ENCODE measurements at regions not wholly inside any gene's neighbourhood (a gene's known extent, or its start where the extent isn't known, plus 50 kb on each side); places are given as distances from the start of the nearest gene placed in this dataset.

DNA sequence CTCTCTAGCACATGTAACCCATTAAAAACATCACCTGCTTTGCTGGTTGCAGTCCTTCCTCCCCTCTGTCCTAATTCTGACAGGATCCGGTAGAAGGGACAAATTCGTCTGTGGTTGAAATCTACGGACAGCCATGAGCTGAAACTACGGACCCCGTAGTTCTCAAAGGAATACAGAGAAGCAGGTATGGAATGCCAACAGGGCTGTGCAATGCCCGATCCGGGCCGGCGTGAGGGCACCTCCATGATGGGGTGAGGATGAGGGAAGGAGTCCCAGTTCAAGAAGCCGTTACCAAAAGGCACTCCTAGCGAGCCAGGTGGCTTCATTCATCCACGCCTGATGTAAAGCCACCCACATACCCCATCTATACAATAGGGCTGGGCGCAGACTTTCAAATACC is 160.0 kb upstream of the NSMCE3 start:
- no peak for DNase-seq (ENCODE audit: low read depth)

DNA sequence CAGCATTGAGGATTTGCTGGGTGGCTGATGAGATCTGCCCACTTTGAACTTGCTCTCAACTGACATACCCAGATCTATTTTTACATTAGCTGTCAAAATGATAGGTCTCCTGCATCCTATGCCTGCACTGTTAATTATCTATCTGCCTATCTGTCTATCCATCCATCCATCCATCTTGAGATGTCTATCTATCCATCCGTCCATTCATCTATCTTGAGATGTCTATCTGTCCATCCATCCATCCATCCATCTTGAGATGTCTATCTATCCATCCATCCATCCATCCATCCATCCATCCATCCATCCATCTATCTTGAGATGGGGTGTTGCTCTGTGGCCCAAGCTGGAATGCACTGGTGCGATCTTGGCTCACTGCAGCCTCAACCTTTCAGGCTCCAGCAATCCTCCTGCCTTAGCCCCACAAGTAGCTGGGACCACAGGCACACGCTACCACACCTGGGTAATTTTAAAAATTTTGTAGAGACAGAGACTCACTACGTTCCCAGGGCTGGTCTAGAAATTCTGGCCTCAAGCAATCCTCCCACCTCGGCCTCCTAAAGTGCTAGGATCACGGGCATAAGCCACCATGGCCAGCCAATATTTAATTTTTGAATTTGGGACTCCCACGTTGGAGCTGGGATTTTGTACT is 159.4 kb upstream of the NSMCE3 start:
- DNase-seq (ENCODE audit: low read depth), result no peak

DNA sequence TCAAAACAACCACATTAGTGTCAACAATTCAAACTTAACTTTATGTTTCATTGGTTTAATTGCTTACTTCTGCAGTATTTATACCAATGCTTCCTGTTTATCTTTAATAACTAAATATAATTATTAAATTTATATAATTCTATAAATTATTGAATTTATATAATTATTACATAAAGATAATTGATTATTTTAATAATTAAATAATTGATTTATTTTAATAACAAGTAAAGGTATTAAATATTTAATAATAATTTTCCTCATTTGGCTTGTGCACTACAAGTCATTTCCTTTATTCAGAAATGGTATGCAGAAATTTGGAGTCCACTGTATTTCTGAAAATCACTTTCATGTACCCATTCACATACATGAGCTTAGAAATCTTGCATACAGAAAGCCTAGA is 156.2 kb upstream of the NSMCE3 start:
- DNase-seq (ENCODE audit: low read depth), result no peak

DNA sequence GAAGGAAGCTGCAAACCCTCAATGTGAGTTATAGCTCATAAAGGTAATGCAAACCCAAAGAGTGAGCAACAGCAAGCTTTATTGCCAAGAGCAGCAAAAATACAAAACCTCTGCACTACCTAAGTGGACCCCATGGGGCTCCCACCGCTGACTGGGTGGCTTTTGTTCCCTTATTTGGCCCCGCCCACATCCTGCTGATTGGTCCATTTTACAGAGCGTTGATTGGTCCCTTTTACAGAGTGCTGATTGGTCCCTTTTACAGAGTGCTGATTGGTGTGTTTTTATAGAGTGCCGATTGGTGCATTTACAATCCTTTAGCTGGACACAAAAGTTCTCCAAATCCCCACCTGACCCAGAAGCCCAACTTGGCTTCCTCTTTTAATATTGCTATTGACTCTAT is 154.5 kb upstream of the NSMCE3 start:
- DNase-seq (ENCODE audit: low read depth), result no peak

DNA sequence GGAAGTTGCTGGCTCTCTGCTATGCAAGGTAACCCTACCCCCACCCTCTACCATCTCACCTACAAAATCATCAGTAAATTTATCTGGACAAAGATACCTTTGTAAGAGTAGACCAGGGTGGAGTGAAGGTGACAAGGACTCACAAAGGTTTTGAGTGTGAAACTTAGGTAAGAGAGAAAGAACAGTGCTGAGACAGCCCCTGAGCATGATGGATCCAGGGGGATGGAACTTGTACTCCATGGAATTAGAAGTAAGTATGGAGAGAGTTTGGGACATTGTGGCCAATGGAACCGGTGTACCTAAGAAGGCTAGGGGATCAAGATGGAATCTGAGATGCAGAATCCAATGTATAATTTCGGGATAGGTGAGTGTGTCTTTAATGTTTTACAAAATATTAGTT is 153.0 kb upstream of the NSMCE3 start:
- no peak for DNase-seq (ENCODE audit: low read depth)

DNA sequence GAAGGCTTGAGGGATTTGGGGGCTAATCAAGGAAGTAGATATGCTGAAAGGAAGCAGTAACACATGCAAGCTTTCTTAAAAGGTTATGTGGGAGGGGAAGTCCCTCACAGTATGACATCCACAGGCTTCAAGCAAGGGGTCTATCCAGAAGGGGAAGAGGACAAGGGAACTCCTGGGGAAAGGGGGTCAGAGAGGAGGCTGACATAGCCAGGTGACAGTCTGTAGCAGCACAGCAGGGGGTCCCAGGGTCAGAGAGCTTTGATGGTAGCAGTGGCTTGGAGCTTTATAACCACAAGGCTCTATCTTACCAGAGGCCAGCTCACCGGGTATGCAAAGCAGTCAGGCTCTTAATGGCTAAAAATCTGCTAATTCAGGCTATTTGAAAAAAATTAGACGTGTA is 150.6 kb upstream of the NSMCE3 start:
- no peak for DNase-seq (ENCODE audit: low read depth)

DNA sequence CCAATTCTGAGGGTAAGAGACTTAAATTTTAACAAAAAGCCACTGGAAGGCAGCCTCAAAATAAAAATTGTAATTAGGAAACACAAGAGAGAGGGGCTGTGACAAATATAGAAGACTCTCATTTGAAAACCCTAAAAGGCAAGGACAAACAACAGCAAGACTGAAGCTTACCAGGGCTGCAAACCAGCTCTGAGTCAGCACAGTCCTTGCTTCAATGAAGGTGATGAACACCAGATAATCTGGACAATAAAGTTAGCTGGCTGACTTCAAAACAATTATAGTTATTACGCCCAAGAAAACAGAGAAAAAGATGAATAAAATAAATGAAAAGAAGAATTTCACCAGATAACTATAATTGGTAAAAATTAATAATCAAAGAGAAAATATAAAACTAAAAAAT is 149.3 kb upstream of the NSMCE3 start:
- DNase-seq (ENCODE audit: low read depth), result no peak

DNA sequence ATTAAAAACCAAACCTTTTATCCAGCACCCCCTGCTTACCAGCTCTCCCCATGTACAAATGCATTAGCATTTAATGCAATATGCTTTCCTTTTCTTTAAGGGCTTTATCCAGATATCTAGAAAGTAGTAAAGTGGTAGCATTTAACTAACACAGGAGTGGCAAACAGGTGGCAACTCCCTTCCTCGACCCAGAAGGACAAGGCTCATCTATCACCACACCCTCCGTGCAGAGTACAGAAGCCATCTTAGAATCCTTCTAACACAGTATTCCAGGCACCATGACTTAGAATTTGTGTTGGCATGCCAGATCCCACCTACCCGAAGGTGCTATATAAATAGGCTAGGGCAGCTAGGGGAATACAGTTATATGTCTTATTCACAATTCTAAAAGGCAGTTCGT is 148.6 kb upstream of the NSMCE3 start:
- DNase-seq (ENCODE audit: low read depth), result no peak

DNA sequence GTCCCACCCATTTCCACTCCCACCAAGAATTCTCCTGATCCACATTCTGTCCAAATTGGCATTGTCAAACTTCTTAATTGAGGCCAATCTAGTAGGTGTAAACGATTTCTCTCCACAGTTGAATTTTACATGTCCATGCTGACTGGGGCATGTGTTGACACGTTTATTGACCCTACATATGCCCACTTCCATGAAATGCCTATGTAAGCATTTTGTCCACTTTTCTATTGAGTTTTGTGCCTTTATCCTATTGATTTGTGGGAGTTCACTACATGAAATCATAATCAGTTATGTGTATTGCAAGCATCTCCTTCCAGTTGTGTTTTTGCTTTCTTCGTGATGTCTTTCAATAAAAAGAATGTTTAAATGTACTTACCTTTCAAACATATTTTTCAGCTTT is 141.7 kb upstream of the NSMCE3 start:
- no peak for DNase-seq (ENCODE audit: low read depth)

DNA sequence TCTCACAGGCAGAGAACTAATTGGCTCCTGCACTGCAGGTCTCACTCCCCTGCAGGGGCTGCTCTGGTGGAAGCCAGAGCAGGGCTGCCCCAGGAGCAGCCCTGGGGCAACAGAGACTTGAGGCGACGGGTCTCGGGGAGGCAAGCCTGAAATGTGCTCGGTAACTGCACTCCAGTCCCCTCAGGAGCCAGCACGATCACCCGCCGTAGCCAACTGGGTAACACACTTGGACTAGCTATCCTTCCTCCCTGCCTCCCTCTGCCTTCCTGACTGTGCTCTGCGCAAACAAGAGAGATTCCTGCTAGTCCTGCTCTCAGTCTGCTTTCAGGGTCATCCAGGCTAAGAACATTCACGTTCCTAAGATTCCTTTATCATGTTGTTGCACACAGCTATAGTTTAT is 140.7 kb upstream of the NSMCE3 start:
- no peak for DNase-seq (ENCODE audit: low read depth)

DNA sequence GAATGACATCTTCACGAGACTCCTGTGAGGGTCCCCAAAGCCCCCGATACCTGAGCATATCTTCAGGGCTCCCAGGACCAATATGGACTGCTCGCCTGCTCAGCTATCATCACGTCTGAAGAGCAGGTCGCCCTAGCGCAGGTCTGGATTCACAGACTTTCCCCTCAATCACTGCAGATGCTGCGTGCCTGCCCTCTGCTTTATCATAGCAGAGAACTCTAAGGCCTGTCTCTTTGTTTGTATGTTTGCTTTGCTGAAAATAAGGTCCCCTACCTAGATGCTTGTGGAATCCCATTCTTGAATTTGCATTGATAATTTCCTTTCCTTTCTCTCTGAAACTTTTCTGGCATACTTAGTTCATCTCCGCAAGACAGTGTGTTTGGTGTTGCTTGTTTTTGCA is 140.3 kb upstream of the NSMCE3 start:
- DNase-seq (ENCODE audit: low read depth), result no peak

DNA sequence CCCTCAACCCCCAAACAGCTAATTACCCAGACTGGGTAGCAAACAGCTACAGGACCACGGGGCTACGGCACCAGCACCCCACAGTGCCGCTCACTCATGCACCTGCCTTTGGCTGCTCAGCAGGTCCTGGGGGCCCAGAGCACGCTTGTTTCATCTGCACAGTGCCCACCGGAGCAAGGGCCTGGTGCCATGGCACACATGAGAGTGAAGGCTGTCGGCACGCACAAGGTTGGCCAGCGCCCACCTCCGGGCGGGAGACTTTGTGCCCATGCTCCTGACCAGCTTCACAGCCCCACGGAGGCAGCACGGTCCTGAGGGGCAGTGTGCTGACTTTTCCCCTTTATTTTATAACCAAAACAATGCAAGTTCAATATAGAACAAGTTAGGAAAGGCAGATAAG is 135.9 kb upstream of the NSMCE3 start:
- no peak for DNase-seq (ENCODE audit: low read depth)

DNA sequence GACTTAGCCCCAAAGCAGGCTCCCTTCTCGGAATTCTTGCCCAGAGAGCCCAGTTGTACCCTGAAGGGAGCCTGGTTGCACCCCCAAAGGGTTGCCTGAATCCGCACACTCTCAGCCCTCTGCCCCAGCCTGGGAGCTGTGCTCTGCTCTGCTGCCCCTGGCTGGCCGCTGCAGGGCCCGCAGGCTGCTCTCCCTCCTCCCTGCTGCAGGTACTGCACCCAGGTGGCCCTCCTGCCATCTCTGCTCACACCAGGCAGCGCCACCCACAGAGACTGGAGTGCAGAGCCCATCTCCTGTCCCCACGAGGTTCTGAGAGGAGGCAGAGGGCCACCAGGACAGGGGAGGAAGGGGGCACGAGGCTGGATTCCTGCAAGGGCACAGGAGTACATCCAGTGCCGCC is 134.2 kb upstream of the NSMCE3 start:
- no peak for DNase-seq (ENCODE audit: low read depth)

DNA sequence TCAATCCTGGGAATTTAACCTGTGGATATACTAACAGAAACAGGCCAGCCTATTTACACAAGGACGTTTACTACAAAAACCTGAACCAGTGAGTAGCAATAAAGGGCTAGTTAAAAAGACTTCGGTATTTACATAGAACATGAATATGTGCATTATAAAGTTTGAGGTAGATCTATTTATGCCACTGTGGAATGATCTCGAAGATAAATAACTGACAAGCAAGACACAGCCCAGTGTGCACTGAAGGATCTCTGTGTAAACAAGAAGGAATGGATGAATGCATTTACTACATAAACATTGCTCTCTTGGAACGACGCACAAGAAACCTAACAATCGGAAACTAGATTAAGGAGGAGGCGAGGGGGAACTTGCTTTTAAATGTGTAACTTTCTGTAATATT is 132.0 kb upstream of the NSMCE3 start:
- DNase-seq (ENCODE audit: low read depth), result no peak

DNA sequence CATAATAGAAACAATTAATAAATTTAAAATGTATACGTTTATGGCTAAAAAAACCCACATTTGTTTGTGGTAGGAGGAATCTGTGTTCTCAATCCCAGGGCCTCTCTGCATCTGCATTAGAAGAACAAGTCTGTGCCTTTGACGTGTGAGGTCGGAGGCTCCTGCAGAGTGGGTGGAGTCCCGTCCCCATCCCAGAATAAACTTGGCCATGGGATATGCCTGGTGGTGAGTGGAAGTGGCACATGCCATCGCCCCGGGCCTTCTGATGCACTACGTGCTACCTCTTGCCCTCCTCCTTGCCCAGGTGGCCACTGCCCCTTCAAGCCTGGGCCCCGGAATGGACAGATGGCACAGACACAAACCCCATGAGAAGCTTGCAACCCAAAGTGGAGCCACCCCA is 131.1 kb upstream of the NSMCE3 start:
- no peak for DNase-seq (ENCODE audit: low read depth)

DNA sequence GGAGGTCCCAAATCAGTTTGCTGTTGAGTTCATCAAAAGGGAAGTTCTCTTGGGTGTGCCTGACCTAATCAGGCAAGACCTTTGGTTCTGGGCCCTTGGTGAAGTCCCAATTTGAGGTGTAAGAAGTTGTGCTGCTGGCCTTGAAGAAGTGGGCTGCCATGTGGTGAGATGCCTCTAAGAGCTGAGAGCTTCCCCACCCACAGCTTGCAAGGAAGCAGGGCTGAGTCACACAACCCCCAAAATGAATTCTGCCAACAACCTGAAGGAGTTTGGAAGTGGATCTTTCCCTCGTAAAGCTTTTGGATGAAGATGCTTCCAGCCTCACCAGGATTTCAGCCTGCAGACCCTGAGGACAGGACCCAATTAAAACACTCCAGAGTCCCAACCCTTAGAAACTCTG is 129.3 kb upstream of the NSMCE3 start:
- DNase-seq (ENCODE audit: low read depth), result no peak

DNA sequence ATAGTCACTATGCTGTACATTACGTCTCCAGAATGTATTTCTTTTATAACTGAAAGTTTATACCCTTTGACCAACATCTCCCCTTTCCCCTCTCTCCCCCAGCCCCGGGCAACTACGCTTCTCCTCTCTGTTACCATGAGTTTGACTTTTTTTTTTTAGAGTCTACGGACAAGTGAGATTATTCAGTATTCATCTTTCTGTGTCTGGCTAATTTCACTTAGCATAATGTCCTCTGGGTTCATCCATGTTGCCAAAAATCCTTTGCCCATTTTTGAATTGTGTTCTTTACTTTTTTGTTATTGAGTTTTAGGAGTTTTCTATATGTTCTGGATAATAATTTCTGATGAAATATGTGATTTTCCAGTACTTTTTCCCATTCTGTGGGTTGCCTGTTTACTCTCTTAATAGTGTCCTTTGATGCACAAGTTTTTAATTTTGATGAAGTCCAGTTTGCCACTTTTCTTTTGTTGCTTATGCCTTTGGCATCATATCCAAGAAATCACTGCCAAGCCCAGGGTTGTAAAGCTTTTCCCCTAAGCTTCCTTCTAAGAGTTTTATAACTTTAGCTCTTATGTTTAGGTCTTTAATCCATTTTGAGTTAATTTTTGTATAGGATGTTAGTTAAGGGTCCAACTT is 126.7 kb upstream of the NSMCE3 start:
- no peak for DNase-seq (ENCODE audit: low read depth)

DNA sequence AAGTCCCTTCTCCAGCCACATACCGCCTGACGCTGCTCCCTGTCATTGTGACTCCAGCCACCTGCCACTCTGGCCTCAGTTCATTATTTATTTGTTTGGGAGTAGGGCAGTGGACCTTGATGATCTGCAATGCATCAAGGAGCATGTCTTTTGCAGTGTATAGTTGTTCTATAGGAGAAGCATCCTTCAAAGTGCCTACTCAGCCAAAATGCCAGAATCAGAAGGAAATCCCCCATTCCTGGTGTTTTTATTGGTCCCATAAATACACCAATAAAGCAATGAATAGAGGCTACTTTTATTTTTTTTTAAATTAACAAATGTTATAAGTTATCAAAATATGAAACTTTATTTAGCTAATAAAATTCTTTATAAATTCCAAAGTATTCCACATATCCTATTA is 123.8 kb upstream of the NSMCE3 start:
- no peak for DNase-seq (ENCODE audit: low read depth)

DNA sequence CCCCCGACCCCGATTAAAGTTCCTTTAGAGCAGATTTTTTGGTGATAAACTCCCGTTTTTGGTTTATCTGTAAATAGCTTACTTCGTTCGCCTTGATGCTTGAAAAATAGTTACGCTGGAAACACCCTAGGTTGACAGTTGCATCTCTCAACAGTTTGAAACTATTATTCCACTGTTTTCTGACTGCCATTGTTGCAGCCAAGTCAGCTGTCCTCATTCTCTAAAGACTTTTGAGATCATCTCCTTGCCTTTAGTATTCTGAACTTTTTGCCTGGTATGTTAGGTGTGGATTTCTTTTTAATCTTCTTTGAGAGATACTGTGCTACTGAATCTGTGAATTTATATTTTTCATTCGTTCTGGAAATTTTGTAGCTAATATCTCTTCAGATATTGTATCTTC is 122.7 kb upstream of the NSMCE3 start:
- no peak for DNase-seq (ENCODE audit: low read depth)

DNA sequence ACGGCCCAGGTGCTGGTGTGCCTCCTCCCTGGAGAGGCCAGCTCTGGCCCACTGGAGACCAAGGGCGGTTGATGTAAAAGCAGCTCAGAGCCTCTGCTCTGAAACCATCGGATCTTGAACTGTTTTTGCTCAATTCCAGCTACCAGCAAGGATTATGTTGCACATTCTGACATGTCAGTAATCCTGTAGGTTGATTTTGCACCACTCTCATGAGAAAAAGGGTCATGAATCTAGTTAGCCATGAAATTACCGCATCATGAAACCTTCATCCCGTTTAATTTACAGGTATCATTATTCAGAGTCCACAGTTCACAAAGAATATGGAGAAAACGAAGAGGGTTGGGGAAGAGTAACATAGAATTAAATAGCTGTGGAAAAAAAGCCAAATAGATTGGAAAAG is 120.4 kb upstream of the NSMCE3 start:
- no peak for DNase-seq (ENCODE audit: low read depth)

DNA sequence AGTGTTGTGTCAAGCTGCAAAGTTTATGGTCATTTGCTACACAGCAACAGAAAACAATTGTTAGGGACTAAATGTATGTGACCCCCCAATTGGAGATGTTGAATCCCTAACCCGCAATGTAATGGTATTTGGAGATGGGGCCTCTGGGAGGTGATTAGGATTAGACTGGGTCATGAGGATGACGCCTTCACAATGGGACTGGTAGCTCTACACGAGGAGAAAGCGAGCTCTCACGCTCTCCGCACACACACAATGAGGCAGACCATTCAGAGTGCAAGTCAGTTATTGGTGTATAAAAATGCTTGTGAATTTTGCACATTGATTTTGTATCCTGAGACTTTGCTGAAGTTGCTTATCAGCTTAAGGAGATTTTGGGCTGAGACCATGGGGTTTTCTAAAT is 116.9 kb upstream of the NSMCE3 start:
- DNase-seq (ENCODE audit: low read depth), result no peak

DNA sequence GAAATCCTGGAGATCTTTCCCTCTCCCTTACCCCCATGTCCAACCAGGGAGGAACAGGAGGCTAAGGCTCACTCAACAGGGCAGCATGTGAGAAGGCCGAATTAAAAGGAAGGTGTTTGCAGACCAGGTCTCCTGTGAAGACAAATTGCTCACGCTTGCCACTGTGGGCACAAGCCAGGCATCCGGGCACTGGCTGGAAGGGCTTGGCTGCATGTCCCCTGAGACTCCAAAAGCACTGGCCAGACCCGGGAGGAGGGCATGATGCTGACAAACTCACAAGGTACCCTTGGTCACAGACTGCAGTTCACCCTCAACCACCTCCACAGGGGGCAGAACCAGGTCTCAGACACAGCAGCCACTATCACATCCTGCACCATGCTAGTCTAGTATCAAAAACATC is 113.7 kb upstream of the NSMCE3 start:
- no peak for DNase-seq (ENCODE audit: low read depth)

DNA sequence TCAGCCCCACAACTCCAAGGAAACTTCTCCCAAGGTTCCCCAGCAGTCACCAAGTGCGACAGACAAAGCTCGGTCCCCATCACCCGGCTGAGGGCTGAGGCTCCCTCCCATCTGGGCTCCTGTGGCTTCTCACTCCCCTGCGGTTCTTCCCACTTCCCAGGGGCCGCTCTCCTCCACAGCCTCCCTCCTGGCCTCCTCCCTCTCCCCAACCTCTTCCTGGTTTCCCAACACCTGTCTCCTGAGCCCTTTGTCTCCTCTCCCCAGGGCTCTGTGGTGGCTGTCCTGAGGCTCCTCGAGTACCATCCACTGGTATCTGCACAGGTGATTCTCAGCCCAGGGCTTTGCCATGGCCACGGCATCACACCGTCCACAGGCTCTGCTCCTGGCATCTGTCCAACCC is 113.2 kb upstream of the NSMCE3 start:
- DNase-seq (ENCODE audit: low read depth), result no peak

DNA sequence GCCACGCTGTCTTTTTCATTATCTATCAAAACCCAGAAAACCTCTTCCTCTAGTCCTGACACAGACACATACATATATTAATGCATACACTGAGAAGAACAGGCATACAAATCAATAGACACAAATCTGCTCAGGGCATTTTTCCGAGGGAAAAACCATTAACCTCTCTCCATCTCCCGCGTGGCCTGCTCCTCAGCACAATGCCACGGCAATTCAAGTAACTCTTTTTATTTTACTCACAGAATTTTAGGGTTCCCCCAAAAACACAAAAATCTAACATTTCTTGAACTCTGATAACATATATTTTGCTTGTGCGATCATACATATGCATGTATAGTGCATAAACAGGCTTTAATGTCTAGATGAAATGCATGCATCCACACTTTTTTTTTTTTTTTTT is 110.8 kb upstream of the NSMCE3 start:
- no peak for DNase-seq (ENCODE audit: low read depth)

All from myocyte (in vitro differentiated cells).